ENCODE measurements at regions not wholly inside any gene's neighbourhood (a gene's known extent, or its start where the extent isn't known, plus 50 kb on each side); places are given as distances from the start of the nearest gene placed in this dataset.

GRCh38 chr17:14745541-14745940, 444.7 kb downstream of the HS3ST3B1 start:
- TF ChIP-seq Cebpa-rat (IDR thresholded peaks at IDR 0.05): no peak
- H3K4me3 ChIP-seq: no peak overlapping the region
- H3K27ac ChIP-seq: no peak overlapping the region
- H3K9ac ChIP-seq: no peak overlapping the region
- no peaks in the 10 kb centered on the region for H3K36me3 ChIP-seq
- H3K27me3 ChIP-seq: no peaks in the 10 kb centered on the region
- H3K4me1 ChIP-seq: peaks cover 12% of the 10 kb centered on the region
- no peak overlapping the region for H3K4me2 ChIP-seq
- no peaks in the 10 kb centered on the region for H4K20me1 ChIP-seq
- H3K9me3 ChIP-seq: no peaks in the 10 kb centered on the region

GRCh38 chr17:14744761-14745473, 444.0 kb downstream of the HS3ST3B1 start:
- Histone ChIP-seq H3K4me2 (no peak overlapping the region), H3K9me3 (no peaks in the 10 kb centered on the region), H3K9ac (no peak overlapping the region), H3K27me3 (no peaks in the 10 kb centered on the region), H3K4me1 (peaks cover 12% of the 10 kb centered on the region), H3K36me3 (no peaks in the 10 kb centered on the region), H3K27ac (no peak overlapping the region), H3K4me3 (no peak overlapping the region), H4K20me1 (no peaks in the 10 kb centered on the region)
- TF ChIP-seq Cebpa-rat (IDR thresholded peaks at IDR 0.05): no peak

- Histone ChIP-seq H3K36me3 (no peaks in the 10 kb centered on the region), H3K9me3 (no peaks in the 10 kb centered on the region), H4K20me1 (no peaks in the 10 kb centered on the region), H3K27ac (no peak overlapping the region), H3K27me3 (no peaks in the 10 kb centered on the region), H3K4me3 (no peak overlapping the region), H3K9ac (no peak overlapping the region), H3K4me2 (no peak overlapping the region), H3K4me1 (peaks cover 12% of the 10 kb centered on the region)
- TF ChIP-seq Cebpa-rat (IDR thresholded peaks at IDR 0.05): no peak
These were observed 440.6 kb downstream of the HS3ST3B1 start for GRCh38 chr17:14741491-14741890.

DNA sequence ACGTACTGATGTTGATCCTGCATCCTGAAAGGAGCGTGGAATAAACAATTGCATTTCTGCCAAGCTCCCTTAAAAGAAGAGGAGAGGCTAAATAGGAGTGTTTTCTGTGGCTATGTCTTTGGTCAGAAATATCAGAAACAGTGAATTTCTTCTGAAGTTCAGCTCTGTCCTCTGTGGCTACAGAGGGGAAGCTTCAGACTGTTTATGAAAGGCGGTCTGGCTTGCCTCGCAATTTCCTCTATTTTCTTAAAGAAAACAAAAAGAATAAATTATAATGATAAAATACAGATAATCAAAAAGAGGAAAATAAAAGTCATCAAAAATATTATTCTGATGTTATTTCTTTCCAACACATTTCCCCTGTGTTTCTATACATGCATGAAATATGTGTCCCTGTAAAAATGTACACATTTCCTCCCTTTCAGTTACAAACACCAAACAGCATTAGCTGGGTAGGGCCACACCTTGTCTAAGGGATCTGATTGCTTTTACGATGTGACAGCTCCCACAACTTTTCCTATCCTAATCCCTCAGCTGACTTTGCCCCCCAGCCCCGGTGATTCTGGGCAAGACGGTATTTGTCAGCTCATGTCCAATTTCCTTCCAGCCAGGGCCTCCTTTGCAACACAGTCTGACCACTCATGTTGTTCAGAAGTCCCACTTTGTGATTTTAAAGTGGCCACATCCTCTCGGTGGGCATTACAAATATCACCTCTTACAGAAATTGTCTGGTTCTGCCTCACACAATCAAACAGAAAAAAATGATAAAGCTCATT, 439.0 kb downstream of the HS3ST3B1 start:
- no peak overlapping the region for H3K4me2 ChIP-seq
- no peaks in the 10 kb centered on the region for H3K9me3 ChIP-seq
- no peaks in the 10 kb centered on the region for H3K36me3 ChIP-seq
- no peak overlapping the region for H3K27ac ChIP-seq
- no peaks in the 10 kb centered on the region for H4K20me1 ChIP-seq
- no peak for TF ChIP-seq Cebpa-rat (IDR thresholded peaks at IDR 0.05)
- no peak overlapping the region for H3K4me3 ChIP-seq
- H3K27me3 ChIP-seq: no peaks in the 10 kb centered on the region
- H3K4me1 ChIP-seq: peaks cover 15% of the 10 kb centered on the region
- H3K9ac ChIP-seq: no peak overlapping the region

DNA sequence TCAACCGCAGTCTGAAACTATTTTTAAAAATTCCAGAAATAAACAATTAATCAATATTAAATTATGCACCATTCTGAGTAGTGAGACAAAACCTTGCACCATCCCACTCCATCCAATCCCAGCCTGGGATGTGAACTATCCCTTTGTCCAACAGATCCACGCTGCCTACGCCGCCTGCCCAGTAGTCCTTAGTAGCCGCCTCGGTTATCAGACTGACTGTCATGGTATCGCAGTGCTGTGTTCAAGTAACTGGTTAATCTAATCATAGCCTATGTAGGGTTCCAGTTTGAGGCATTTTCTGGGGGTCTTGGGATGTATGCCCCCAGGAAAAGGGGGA, 437.7 kb downstream of the HS3ST3B1 start:
- no peak overlapping the region for H3K9ac ChIP-seq
- H3K27ac ChIP-seq: no peak overlapping the region
- no peak overlapping the region for H3K4me3 ChIP-seq
- no peaks in the 10 kb centered on the region for H4K20me1 ChIP-seq
- no peak for TF ChIP-seq Cebpa-rat (IDR thresholded peaks at IDR 0.05)
- no peak overlapping the region for H3K4me2 ChIP-seq
- H3K27me3 ChIP-seq: no peaks in the 10 kb centered on the region
- no peaks in the 10 kb centered on the region for H3K9me3 ChIP-seq
- H3K4me1 ChIP-seq: peaks cover 13% of the 10 kb centered on the region
- H3K36me3 ChIP-seq: no peaks in the 10 kb centered on the region

GRCh38 chr17:14737984-14738651, 437.2 kb downstream of the HS3ST3B1 start:
- Histone ChIP-seq H3K27me3 (no peaks in the 10 kb centered on the region), H3K4me1 (peaks cover 8% of the 10 kb centered on the region), H3K4me3 (no peak overlapping the region), H3K27ac (no peak overlapping the region), H4K20me1 (no peaks in the 10 kb centered on the region), H3K4me2 (no peak overlapping the region), H3K36me3 (no peaks in the 10 kb centered on the region), H3K9me3 (no peaks in the 10 kb centered on the region), H3K9ac (no peak overlapping the region)
- no peak for TF ChIP-seq Cebpa-rat (IDR thresholded peaks at IDR 0.05)

GRCh38 chr17:14736631-14737030, 435.8 kb downstream of the HS3ST3B1 start:
- Histone ChIP-seq H3K4me2 (no peak overlapping the region), H3K36me3 (no peaks in the 10 kb centered on the region), H3K9me3 (no peaks in the 10 kb centered on the region), H4K20me1 (no peaks in the 10 kb centered on the region), H3K27me3 (no peaks in the 10 kb centered on the region), H3K4me3 (no peak overlapping the region), H3K4me1 (0 out of 2 replicates have a peak, but pooled peaks cover 3% of the 10 kb centered on the region), H3K27ac (no peak overlapping the region), H3K9ac (no peak overlapping the region)
- TF ChIP-seq Cebpa-rat (IDR thresholded peaks at IDR 0.05): no peak

DNA sequence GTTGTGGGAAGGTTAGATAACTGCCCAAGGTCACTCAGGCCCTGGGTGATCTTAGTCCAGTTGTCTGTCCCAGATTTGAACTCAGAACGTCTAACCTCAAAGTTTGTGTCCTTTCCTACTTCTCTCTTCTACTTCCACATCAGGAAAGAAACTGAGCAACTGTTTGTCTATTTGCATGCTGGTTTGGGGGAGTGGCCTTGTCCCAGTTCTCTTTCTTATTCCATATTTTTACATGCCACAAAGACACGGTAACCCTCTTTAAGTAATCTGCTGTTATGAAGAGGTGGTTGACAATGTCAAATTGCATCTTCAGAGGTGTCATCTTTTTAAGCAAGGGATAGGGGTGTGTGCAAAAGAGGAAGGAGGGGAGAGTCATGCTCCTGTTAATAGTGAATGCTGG, 432.5 kb downstream of the HS3ST3B1 start:
- no peak overlapping the region for H3K4me3 ChIP-seq
- H3K4me2 ChIP-seq: no peak overlapping the region
- H3K9ac ChIP-seq: no peak overlapping the region
- H3K27me3 ChIP-seq: no peaks in the 10 kb centered on the region
- H3K9me3 ChIP-seq: no peaks in the 10 kb centered on the region
- H4K20me1 ChIP-seq: no peaks in the 10 kb centered on the region
- no peak for TF ChIP-seq Cebpa-rat (IDR thresholded peaks at IDR 0.05)
- no peaks in the 10 kb centered on the region for H3K36me3 ChIP-seq
- H3K4me1 ChIP-seq: 0 out of 2 replicates have a peak, but pooled peaks cover 3% of the 10 kb centered on the region
- H3K27ac ChIP-seq: no peak overlapping the region

DNA sequence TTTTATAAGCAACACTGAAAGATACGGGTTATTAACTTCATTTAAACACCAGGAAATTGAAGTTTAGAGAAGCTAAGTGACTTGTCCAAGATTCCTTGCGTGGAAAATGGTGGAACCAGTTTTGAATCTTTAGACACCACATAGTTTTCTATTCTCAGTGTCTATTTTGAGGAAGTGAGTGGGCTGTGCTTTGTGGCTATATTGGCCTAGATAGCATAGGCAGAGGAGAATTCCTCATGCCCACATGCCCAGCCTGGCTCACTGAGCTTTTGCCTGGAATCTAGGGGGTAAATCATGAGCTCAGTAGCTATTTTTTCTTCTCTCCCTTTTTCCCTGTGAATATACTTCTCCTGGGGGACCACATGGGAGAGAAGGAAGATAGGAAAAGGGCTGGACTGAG, 431.3 kb downstream of the HS3ST3B1 start:
- Histone ChIP-seq H3K27me3 (no peaks in the 10 kb centered on the region), H3K36me3 (no peaks in the 10 kb centered on the region), H3K27ac (no peak overlapping the region), H3K9ac (no peak overlapping the region), H3K4me3 (no peak overlapping the region), H4K20me1 (no peaks in the 10 kb centered on the region), H3K4me2 (no peak overlapping the region), H3K4me1 (0 out of 2 replicates have a peak, but pooled peaks cover 3% of the 10 kb centered on the region), H3K9me3 (no peaks in the 10 kb centered on the region)
- TF ChIP-seq Cebpa-rat (IDR thresholded peaks at IDR 0.05): no peak

DNA sequence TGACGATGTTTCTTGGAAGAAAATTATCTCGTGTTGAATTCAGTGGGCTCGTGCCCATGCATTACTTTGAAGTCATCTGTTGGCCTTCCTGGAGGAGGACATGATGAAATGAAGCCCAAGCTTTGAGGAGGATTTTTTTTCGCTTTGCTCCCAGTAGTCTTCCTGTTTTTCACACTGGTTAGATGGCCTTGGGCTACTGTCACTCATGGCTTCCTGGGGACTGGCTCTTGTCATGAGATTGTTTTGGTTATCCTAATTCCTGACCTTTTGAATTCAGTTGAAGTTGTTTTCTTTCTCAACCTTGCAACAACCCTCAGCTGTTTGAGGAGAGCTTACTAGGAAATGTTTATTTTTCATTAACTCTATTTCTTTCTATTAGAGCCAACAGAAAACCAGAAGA, 430.7 kb downstream of the HS3ST3B1 start:
- H3K36me3 ChIP-seq: no peaks in the 10 kb centered on the region
- H3K4me1 ChIP-seq: 0 out of 2 replicates have a peak, but pooled peaks cover 3% of the 10 kb centered on the region
- H4K20me1 ChIP-seq: no peaks in the 10 kb centered on the region
- H3K27me3 ChIP-seq: no peaks in the 10 kb centered on the region
- no peak overlapping the region for H3K9ac ChIP-seq
- no peak for TF ChIP-seq Cebpa-rat (IDR thresholded peaks at IDR 0.05)
- no peak overlapping the region for H3K27ac ChIP-seq
- no peak overlapping the region for H3K4me2 ChIP-seq
- no peak overlapping the region for H3K4me3 ChIP-seq
- no peaks in the 10 kb centered on the region for H3K9me3 ChIP-seq
